ENCODE measurements at regions not wholly inside any gene's neighbourhood (a gene's known extent, or its start where the extent isn't known, plus 50 kb on each side); places are given as distances from the start of the nearest gene placed in this dataset.

DNA sequence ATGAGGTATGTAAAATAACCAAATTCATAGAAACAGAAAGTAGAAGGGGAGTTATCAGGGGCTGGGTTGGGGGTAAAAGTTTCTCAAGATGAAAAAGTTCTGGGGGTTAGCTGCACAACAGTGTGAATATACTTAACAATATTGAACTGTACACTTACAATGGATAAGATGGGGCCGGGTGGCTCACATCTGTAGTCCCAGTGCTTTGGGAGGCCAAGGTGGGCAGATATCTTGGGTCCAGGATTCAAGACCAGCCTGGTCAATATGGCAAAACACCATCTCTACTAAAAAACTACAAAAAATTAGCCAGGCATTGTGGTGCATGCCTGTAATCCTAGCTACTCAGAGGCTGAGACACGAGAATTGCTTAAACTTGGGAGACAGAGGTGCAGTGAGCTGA is 274.3 kb downstream of the TJP1 start:
- intact Hi-C loops (cut with DNase I; ENCODE audit: low total_unique reads) = no loop called here
- TF ChIP-seq, protein P1, sequence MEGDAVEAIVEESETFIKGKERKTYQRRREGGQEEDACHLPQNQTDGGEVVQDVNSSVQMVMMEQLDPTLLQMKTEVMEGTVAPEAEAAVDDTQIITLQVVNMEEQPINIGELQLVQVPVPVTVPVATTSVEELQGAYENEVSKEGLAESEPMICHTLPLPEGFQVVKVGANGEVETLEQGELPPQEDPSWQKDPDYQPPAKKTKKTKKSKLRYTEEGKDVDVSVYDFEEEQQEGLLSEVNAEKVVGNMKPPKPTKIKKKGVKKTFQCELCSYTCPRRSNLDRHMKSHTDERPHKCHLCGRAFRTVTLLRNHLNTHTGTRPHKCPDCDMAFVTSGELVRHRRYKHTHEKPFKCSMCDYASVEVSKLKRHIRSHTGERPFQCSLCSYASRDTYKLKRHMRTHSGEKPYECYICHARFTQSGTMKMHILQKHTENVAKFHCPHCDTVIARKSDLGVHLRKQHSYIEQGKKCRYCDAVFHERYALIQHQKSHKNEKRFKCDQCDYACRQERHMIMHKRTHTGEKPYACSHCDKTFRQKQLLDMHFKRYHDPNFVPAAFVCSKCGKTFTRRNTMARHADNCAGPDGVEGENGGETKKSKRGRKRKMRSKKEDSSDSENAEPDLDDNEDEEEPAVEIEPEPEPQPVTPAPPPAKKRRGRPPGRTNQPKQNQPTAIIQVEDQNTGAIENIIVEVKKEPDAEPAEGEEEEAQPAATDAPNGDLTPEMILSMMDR (IDR thresholded peaks at IDR 0.05) = no peak
- TF ChIP-seq POLR2AphosphoS5 (IDR thresholded peaks at IDR 0.05) (no peak), POLR2A (IDR thresholded peaks at IDR 0.05) (no peak), EP300 (IDR thresholded peaks at IDR 0.05) (no peak)
- Histone ChIP-seq H3K4me1 (no peaks in the 10 kb centered on the region), H3K27me3 (no peaks in the 10 kb centered on the region), H3K9me3 (peaks cover 0 to 27% (median 10%) of the 10 kb centered on the region in 4 donors), H3K36me3 (no peaks in the 10 kb centered on the region), H3K27ac (no peak overlapping the region), H3K4me3 (no peak overlapping the region)
- DNase-seq = no peak
- WGBS, 5 donors = 77 to 89% (median 84%) methylated on average over 2 of the region's 2 CpGs

DNA sequence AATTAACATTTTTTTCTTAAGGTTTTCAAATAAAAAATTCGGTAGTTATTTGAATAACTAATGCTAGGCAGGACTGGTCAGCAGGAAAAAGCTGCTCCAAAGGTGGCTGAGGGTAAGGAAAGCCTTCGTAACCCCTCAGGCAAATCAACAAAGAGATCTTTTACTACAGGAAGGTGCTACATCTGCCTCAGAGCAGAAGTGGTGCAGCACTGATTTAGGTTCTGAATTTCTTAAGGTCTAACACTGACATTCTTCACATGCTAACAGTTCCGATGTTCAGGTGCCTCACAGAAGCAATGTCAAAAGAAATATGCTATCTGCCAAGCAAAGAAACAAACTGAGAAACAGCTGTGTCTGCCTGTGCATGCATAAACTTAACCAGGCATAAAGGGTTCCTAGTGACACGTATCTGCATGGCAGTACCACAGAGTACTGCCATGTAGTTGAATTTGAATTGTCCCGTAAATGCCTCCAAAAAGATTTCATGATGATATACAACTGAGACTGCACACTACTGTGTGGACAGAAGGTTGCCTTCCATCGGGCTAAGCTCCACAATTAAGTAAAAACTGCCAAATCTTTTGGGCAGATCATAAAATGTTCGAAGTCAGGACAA is 275.0 kb upstream of the NSMCE3 start:
- TF ChIP-seq, protein P1 (IDR thresholded peaks at IDR 0.05) = no peak
- TF ChIP-seq POLR2AphosphoS5 (IDR thresholded peaks at IDR 0.05) (no peak), POLR2A (IDR thresholded peaks at IDR 0.05) (no peak), EP300 (IDR thresholded peaks at IDR 0.05) (no peak)
- intact Hi-C loops (cut with DNase I; ENCODE audit: low total_unique reads) = no loop called here
- 50 to 68% (median 62%) methylated on average over 7 of the region's 7 CpGs for WGBS, 5 donors
- Histone ChIP-seq H3K9me3 (peaks cover 0 to 24% (median 10%) of the 10 kb centered on the region in 4 donors), H3K4me1 (no peaks in the 10 kb centered on the region), H3K4me3 (no peak overlapping the region), H3K36me3 (no peaks in the 10 kb centered on the region), H3K27ac (no peak overlapping the region), H3K27me3 (no peaks in the 10 kb centered on the region)
- DNase-seq = no peak

DNA sequence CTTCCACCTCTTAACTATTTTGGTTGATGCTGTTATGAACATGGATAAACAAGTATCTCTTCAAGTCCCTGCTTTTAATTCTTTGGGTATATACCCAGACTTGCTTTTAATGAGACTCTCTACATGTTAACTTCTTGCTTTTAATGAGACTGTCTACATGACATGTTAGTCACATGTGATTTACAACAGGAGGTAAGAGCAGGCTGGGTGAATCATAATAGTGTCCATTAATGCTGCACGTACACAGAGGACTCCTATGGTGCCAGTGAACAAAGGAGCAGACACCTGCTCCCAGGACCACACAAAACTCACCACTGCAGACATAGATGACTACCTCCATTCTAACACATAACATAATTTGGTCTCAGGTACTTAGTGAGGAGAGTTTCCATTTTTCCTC is 273.4 kb upstream of the NSMCE3 start:
- Histone ChIP-seq H3K4me3 (no peak overlapping the region), H3K27me3 (no peaks in the 10 kb centered on the region), H3K27ac (no peak overlapping the region), H3K9me3 (peaks cover 0 to 24% (median 10%) of the 10 kb centered on the region in 4 donors), H3K36me3 (no peaks in the 10 kb centered on the region), H3K4me1 (no peaks in the 10 kb centered on the region)
- no peak for DNase-seq
- 81 to 84% (median 81%) methylated on average over 1 of the region's 1 CpG for whole genome bisulfite sequencing, 5 donors
- intact Hi-C loops (cut with DNase I; ENCODE audit: low total_unique reads) = no loop called here
- TF ChIP-seq EP300 (IDR thresholded peaks at IDR 0.05) = no peak
- no peak for TF ChIP-seq POLR2AphosphoS5 (IDR thresholded peaks at IDR 0.05)
- no peak for TF ChIP-seq POLR2A (IDR thresholded peaks at IDR 0.05)
- TF ChIP-seq, protein P1 (IDR thresholded peaks at IDR 0.05) = no peak

DNA sequence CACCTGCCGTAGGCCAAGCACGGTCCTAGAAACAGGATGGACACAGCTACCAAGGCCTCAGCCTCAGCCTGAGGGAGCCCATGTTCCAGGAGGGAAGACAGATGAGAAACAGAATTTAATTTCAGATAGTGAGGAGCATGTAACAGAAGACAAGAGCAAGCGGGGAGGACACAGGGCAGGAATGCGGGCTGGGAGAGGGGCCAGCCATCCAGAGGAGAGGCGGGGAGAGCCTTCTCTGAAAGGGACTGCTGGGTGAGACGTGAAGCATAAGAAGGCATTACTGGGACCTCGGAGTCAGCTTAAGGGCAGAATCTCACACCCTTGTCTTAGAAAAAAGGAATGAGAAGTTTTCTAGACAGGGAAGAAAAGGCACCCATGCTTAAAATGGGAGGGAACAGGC is 271.7 kb upstream of the NSMCE3 start:
- TF ChIP-seq, protein P1 (IDR thresholded peaks at IDR 0.05) = no peak
- no peak for TF ChIP-seq POLR2AphosphoS5 (IDR thresholded peaks at IDR 0.05)
- TF ChIP-seq EP300 (IDR thresholded peaks at IDR 0.05) = no peak
- TF ChIP-seq POLR2A (IDR thresholded peaks at IDR 0.05) = no peak
- intact Hi-C loops (cut with DNase I; ENCODE audit: low total_unique reads) = no loop called here

More for the DNA sequence above, 271.7 kb upstream of the NSMCE3 start:
- DNase-seq = no peak
- Histone ChIP-seq H3K4me3 (no peak overlapping the region), H3K36me3 (no peaks in the 10 kb centered on the region), H3K27ac (no peak overlapping the region), H3K4me1 (no peaks in the 10 kb centered on the region), H3K27me3 (no peaks in the 10 kb centered on the region), H3K9me3 (peaks cover 0 to 8% (median 2%) of the 10 kb centered on the region in 4 donors)
- WGBS, 5 donors = 71 to 82% (median 80%) methylated on average over 7 of the region's 7 CpGs

Data from stomach (tissue), 8 donors.